ENCODE measurements at regions not wholly inside any gene's neighbourhood (a gene's known extent, or its start where the extent isn't known, plus 50 kb on each side); places are given as distances from the start of the nearest gene placed in this dataset.

DNA sequence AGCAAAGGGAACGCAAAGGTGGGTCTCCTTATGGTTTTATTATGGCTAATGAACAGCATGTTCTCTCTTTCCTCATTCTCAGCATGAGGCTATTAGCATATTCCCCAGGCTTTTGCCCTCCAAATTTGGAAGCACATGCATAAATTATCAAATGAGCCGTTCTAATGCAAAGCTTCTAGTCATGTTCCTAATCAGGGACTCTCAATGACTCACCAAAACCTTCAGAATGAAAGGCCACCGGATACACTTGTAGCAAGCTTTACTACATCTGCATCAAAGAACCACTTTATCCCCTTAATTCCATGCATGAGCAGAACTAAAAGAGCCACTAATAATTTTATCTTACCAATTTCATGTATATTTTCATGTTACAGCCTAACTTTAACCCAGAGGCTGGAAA lies 310.5 kb downstream of the LRATD1 start:
- H3K4me3 ChIP-seq (ENCODE audit: low read depth, low read length), result no peak overlapping the region
- no peak for DNase-seq (ENCODE audit: low read depth)
- TF ChIP-seq, protein P1, sequence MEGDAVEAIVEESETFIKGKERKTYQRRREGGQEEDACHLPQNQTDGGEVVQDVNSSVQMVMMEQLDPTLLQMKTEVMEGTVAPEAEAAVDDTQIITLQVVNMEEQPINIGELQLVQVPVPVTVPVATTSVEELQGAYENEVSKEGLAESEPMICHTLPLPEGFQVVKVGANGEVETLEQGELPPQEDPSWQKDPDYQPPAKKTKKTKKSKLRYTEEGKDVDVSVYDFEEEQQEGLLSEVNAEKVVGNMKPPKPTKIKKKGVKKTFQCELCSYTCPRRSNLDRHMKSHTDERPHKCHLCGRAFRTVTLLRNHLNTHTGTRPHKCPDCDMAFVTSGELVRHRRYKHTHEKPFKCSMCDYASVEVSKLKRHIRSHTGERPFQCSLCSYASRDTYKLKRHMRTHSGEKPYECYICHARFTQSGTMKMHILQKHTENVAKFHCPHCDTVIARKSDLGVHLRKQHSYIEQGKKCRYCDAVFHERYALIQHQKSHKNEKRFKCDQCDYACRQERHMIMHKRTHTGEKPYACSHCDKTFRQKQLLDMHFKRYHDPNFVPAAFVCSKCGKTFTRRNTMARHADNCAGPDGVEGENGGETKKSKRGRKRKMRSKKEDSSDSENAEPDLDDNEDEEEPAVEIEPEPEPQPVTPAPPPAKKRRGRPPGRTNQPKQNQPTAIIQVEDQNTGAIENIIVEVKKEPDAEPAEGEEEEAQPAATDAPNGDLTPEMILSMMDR (IDR thresholded peaks at IDR 0.05; ENCODE audit: insufficient read depth, low read length), result no peak

DNA sequence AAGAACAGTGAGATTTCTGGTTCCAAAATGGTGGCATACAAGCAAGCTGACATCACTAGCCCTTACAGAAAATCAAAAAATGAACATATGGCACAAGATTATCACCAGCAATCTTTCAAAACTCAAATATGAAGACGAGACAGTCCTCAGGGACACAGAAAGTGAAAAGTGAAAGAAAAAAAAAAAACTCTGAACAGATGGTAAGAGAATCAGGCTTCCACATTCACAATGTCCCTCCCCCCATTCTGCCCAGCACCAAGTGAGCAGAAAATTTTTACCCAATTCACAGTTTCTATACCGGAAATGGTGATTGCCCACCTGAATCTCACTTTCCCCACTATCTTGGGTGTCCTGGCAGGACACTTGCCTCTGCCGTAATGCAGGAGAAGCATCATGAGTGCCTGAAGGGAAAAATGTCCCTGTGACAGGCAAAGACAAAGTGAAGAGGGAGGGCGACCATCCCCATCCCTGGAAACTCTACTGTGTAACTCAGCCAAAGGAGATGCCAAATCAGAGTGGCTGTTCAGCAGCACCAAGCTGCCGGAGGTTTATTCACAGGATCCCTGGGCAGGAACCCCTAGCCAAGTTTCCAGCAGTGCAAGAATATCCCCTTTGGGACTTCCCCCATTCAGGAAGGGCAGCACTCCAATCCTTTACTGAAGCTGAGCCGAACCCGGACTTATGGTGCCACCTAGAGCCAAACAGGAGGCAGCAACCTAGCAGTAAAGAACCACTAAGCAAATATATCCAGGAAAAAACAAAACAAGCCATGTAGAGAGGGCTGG lies 312.2 kb downstream of the LRATD1 start:
- TF ChIP-seq, protein P1 (IDR thresholded peaks at IDR 0.05; ENCODE audit: insufficient read depth, low read length), result no peak
- H3K4me3 ChIP-seq (ENCODE audit: low read depth, low read length), result no peak overlapping the region
- DNase-seq (ENCODE audit: low read depth), result peak; percentile 2

- no peak for DNase-seq (ENCODE audit: low read depth)
- TF ChIP-seq, protein P1 (IDR thresholded peaks at IDR 0.05; ENCODE audit: insufficient read depth, low read length), result no peak
- no peak overlapping the region for H3K4me3 ChIP-seq (ENCODE audit: low read depth, low read length)
These were observed 319.2 kb downstream of the LRATD1 start for GRCh38 chr2:14951569-14952285.

DNA sequence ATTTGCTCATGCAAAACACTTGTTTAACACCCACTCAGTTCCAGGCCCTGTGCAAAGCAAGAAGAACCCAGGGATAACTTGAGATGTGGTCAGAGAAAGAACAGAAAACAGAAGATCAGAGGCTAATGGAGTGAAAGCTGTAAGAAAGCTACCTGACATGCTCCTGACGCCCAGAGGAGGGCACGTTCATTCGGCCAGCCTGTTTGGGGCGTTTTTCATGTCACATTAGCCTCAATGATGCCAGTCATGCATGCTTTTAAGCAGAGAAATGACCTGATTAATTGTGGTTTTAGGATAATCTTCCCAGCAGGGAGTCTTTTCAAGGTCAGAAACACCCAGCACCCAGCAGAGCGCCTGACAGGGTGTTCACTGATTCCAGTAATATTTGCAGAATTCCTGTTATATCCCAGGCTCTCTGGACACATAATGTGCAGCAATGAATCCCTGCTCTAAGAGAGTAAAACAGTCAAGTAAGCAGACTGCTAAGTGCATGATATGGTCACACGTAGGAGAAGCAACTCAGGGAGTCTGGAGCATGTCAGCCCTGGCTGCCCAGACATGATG lies 320.0 kb downstream of the LRATD1 start:
- H3K4me3 ChIP-seq (ENCODE audit: low read depth, low read length), result no peak overlapping the region
- no peak for DNase-seq (ENCODE audit: low read depth)
- TF ChIP-seq, protein P1 (IDR thresholded peaks at IDR 0.05; ENCODE audit: insufficient read depth, low read length), result no peak

GRCh38 chr2:14960686-14961324 lies 328.3 kb downstream of the LRATD1 start:
- no peak for DNase-seq (ENCODE audit: low read depth)
- TF ChIP-seq, protein P1 (IDR thresholded peaks at IDR 0.05; ENCODE audit: insufficient read depth, low read length), result no peak
- no peak overlapping the region for H3K4me3 ChIP-seq (ENCODE audit: low read depth, low read length)

DNA sequence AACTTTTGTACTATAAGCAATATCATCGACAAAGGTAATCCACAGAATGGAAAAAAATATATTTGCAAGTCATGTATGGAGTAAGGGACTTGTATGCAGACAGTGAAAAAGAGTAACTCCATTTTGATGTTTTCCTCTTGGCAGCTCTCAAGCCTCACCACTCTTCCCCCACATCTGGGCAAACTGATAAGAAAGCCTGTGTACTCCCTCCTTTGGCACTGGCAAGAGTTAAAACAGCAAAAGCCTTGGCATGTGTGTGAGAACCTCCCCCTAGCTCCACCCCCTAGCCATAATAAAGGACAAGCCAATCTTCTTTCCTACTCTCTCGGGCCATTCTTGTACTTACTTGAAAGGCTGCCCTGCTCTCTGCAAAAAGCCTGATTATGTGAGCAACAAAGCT lies 335.2 kb downstream of the LRATD1 start:
- TF ChIP-seq, protein P1 (IDR thresholded peaks at IDR 0.05; ENCODE audit: insufficient read depth, low read length), result no peak
- DNase-seq (ENCODE audit: low read depth), result no peak
- no peak overlapping the region for H3K4me3 ChIP-seq (ENCODE audit: low read depth, low read length)

All from fibroblast of the aortic adventitia (primary cell).